Keratinocyte (primary cell): ENCODE measurements at regions not wholly inside any gene's neighbourhood (a gene's known extent, or its start where the extent isn't known, plus 50 kb on each side); places are given as distances from the start of the nearest gene placed in this dataset.

Source experiments
- DNase-seq: peaks from one replicate; pipeline ENCODE4 v3.0.0-alpha.2; 2011; ENCODE audit warnings: low read depth, missing footprints, low spot score
- FAIRE-seq: peaks from 2 replicates; lab custom pipeline; 2011; peaks lifted over from hg19 to GRCh38; lab: Jason Lieb, UNC
- H2AFZ ChIP-seq: 2 replicates; pipeline ENCODE4 v1.6.0; 2012; ENCODE audit warnings: low read length, control low read depth, inconsistent platforms; ENCODE audit not compliant: control insufficient read depth
- H3K27ac ChIP-seq: 2 replicates; pipeline ENCODE4 v1.5.1; 2011; ENCODE audit warnings: low read length; ENCODE audit not compliant: control insufficient read depth, insufficient read depth
- H3K27me3 ChIP-seq: 3 replicates; pipeline ENCODE4 v1.6.0; 2011; ENCODE audit warnings: low read length; ENCODE audit not compliant: control insufficient read depth, insufficient read depth; ENCODE audit errors: extremely low read depth
- H3K36me3 ChIP-seq, 2 experiments: 2 replicates in 1 of 2; 3 replicates in 1 of 2; pipeline ENCODE4 v1.5.1; 2011; ENCODE audit warnings: low read length in 2 of 2, mild to moderate bottlenecking in 1 of 2; ENCODE audit not compliant: control insufficient read depth in 2 of 2, insufficient read depth in 2 of 2; ENCODE audit errors: extremely low read depth in 1 of 2
- H3K4me1 ChIP-seq: 3 replicates; pipeline ENCODE4 v1.5.1; 2011; ENCODE audit warnings: low read length; ENCODE audit not compliant: control insufficient read depth, insufficient read depth; ENCODE audit errors: extremely low read depth
- H3K4me2 ChIP-seq: 3 replicates; pipeline ENCODE4 v1.6.0; 2011; ENCODE audit warnings: low read depth, low read length; ENCODE audit not compliant: control insufficient read depth, insufficient read depth; ENCODE audit errors: extremely low read depth
- H3K4me3 ChIP-seq, 3 experiments: fragments of 200-600 bp in 1 of 3; sonication (generic) in 1 of 3; 2 replicates in 2 of 3; 3 replicates in 1 of 3; pipeline ENCODE4 v1.5.1; 2011 to 2016; ENCODE audit warnings: low read length in 3 of 3, mild to moderate bottlenecking in 3 of 3, control low read depth in 2 of 3, inconsistent platforms in 1 of 3, low read depth in 1 of 3, mixed read lengths in 1 of 3, mixed run types in 1 of 3, moderate library complexity in 1 of 3; ENCODE audit not compliant: control insufficient read depth in 2 of 3, insufficient read depth in 2 of 3; ENCODE audit errors: extremely low read depth in 1 of 3
- H3K79me2 ChIP-seq: 2 replicates; pipeline ENCODE4 v1.6.0; 2012; ENCODE audit warnings: low read length; ENCODE audit not compliant: control insufficient read depth, insufficient read depth
- H3K9ac ChIP-seq: 3 replicates; pipeline ENCODE4 v1.6.0; 2011; ENCODE audit warnings: low read length; ENCODE audit not compliant: control insufficient read depth, insufficient read depth; ENCODE audit errors: extremely low read depth
- H3K9me1 ChIP-seq: 3 replicates; pipeline ENCODE4 v1.6.0; 2011; ENCODE audit warnings: low read length; ENCODE audit not compliant: control insufficient read depth, insufficient read depth; ENCODE audit errors: extremely low read depth
- H3K9me3 ChIP-seq: 2 replicates; pipeline ENCODE4 v1.5.1; 2012; ENCODE audit warnings: low read depth, low read length; ENCODE audit not compliant: control insufficient read depth
- H4K20me1 ChIP-seq: 3 replicates; pipeline ENCODE4 v1.6.0; 2011; ENCODE audit warnings: low read length; ENCODE audit not compliant: control insufficient read depth, insufficient read depth; ENCODE audit errors: extremely low read depth
- CTCF ChIP-seq, 3 experiments: IDR thresholded peaks in 1 of 3; conservative IDR thresholded peaks in 1 of 3; optimal IDR thresholded peaks in 1 of 3; 2 replicates in 2 of 3; 3 replicates in 1 of 3; pipeline versions ENCODE3 to v1.5.1; 2011; ENCODE audit warnings: low read length in 3 of 3, mild to moderate bottlenecking in 3 of 3, moderate library complexity in 2 of 3, control low read depth in 1 of 3, inconsistent platforms in 1 of 3; ENCODE audit not compliant: insufficient read depth in 2 of 3; ENCODE audit errors: extremely low read depth in 1 of 3
- EZH2 ChIP-seq: IDR thresholded peaks from one replicate; pipeline ENCODE4 v1.6.1; 2012; ENCODE audit warnings: inconsistent platforms, mild to moderate bottlenecking, low read length, moderate library complexity
- dilution Hi-C: fragments of 300-500 bp; cut with MboI; formaldehyde crosslinking; loops from one replicate; pipeline ENCODE4 v1.7.0; 2020; ENCODE audit warnings: low sequenced_read_pairs; ENCODE audit not compliant: extremely low pct_ligation_motif_present

DNA sequence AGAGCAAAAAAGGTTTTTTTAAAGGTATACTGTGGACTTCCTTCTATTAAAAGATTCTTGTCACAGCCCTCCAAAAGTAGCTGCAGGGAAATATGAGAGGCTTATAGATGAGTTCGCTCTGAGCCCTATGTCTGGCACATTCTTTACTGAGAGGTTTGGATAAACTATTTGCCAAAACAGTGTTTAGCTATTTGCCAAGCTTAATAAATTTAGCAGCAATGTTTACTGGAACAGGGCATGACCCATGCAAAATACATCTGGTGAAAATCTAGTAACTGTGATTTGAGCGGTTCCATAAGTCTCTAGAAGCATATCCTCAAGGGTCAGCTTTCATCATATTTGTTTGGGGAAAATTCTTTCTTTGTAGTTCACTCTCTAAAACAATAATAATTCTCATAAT lies 1696.7 kb upstream of the PIK3C3 start:
- no peak overlapping the region for H3K27ac ChIP-seq
- no peak for FAIRE-seq

GRCh38 chr18:40250236-40250635 lies 1704.8 kb upstream of the PIK3C3 start:
- no peaks in the 10 kb centered on the region for H3K9me1 ChIP-seq
- no peaks in the 10 kb centered on the region for H3K9me3 ChIP-seq
- DNase-seq (no peak), FAIRE-seq (no peak)
- H3K4me2 ChIP-seq, result no peak overlapping the region
- H4K20me1 ChIP-seq, result no peaks in the 10 kb centered on the region
- H3K4me1 ChIP-seq, result no peaks in the 10 kb centered on the region
- H3K79me2 ChIP-seq, result no peaks in the 10 kb centered on the region
- dilution Hi-C loops, result no loop called here
- no peaks in the 10 kb centered on the region for H3K27me3 ChIP-seq
- H3K36me3 ChIP-seq, result no peaks in the 10 kb centered on the region
- H3K9ac ChIP-seq, result no peak overlapping the region
- no peak overlapping the region for H3K27ac ChIP-seq
- H3K4me3 ChIP-seq, result no peak overlapping the region
- no peak overlapping the region for H2AFZ ChIP-seq
- no peak for TF ChIP-seq EZH2
- TF ChIP-seq CTCF (optimal IDR thresholded peaks at IDR 0.05 in 1 of 3, IDR thresholded peaks at IDR 0.05 in 1 of 3, conservative IDR thresholded peaks at IDR 0.05 in 1 of 3; ENCODE audit: extremely low read depth in 1 of 3, insufficient read depth in 2 of 3, low read length in 3 of 3), result no peak

More for the DNA sequence above, 1696.7 kb upstream of the PIK3C3 start:
- no peak overlapping the region for H2AFZ ChIP-seq
- H3K79me2 ChIP-seq, result no peaks in the 10 kb centered on the region
- no peak overlapping the region for H3K4me3 ChIP-seq
- H3K4me2 ChIP-seq, result no peak overlapping the region
- DNase-seq, result no peak
- no peaks in the 10 kb centered on the region for H3K36me3 ChIP-seq
- H3K4me1 ChIP-seq, result no peaks in the 10 kb centered on the region
- dilution Hi-C loops, result no loop called here
- H4K20me1 ChIP-seq, result no peaks in the 10 kb centered on the region
- no peaks in the 10 kb centered on the region for H3K9me3 ChIP-seq
- H3K9me1 ChIP-seq, result no peaks in the 10 kb centered on the region
- no peak overlapping the region for H3K9ac ChIP-seq
- no peak for TF ChIP-seq CTCF (optimal IDR thresholded peaks at IDR 0.05 in 1 of 3, IDR thresholded peaks at IDR 0.05 in 1 of 3, conservative IDR thresholded peaks at IDR 0.05 in 1 of 3; ENCODE audit: extremely low read depth in 1 of 3, insufficient read depth in 2 of 3, low read length in 3 of 3)
- TF ChIP-seq EZH2, result no peak
- H3K27me3 ChIP-seq, result no peaks in the 10 kb centered on the region
